MV-4-11 (cell line): ENCODE measurements at regions not wholly inside any gene's neighbourhood (a gene's known extent, or its start where the extent isn't known, plus 50 kb on each side); places are given as distances from the start of the nearest gene placed in this dataset.

Experiments used
- DNase-seq: peaks from one replicate; lab custom pipeline; 2025; lab: John Stamatoyannopoulos, UW

- no peak for DNase-seq
Measured at GRCh38 chr14:85359505-85359904, 170.4 kb upstream of the FLRT2 start.

- DNase-seq: no peak
Measured at GRCh38 chr14:85363358-85363757, 166.6 kb upstream of the FLRT2 start.

GRCh38 chr14:85366226-85366625, 163.7 kb upstream of the FLRT2 start:
- DNase-seq: no peak

GRCh38 chr14:85380881-85381280, 149.1 kb upstream of the FLRT2 start:
- DNase-seq: no peak

- no peak for DNase-seq
Measured at GRCh38 chr14:85382341-85382740, 147.6 kb upstream of the FLRT2 start.

GRCh38 chr14:85387181-85387580, 142.8 kb upstream of the FLRT2 start:
- no peak for DNase-seq

GRCh38 chr14:85390236-85390635, 139.7 kb upstream of the FLRT2 start:
- no peak for DNase-seq

GRCh38 chr14:85391455-85391854, 138.5 kb upstream of the FLRT2 start:
- DNase-seq: no peak

- DNase-seq: no peak
Measured at GRCh38 chr14:85391892-85392291, 138.1 kb upstream of the FLRT2 start.

- no peak for DNase-seq
Measured at GRCh38 chr14:85399186-85399585, 130.8 kb upstream of the FLRT2 start.

- no peak for DNase-seq
Measured at GRCh38 chr14:85400678-85401077, 129.3 kb upstream of the FLRT2 start.

GRCh38 chr14:85401384-85401783, 128.6 kb upstream of the FLRT2 start:
- DNase-seq: no peak

- no peak for DNase-seq
Measured at GRCh38 chr14:85402569-85403162, 127.3 kb upstream of the FLRT2 start.

- DNase-seq: no peak
Measured at GRCh38 chr14:85409481-85410210, 120.3 kb upstream of the FLRT2 start.

- DNase-seq: no peak
Measured at GRCh38 chr14:85412756-85413155, 117.2 kb upstream of the FLRT2 start.

- DNase-seq: peak; percentile 81
Measured at GRCh38 chr14:85413836-85414526, 116.0 kb upstream of the FLRT2 start.

- peak; percentile 57 for DNase-seq
Measured at GRCh38 chr14:85415015-85415712, 114.8 kb upstream of the FLRT2 start.

GRCh38 chr14:85416771-85417170, 113.2 kb upstream of the FLRT2 start:
- DNase-seq: peak; percentile 89

- no peak for DNase-seq
Measured at GRCh38 chr14:85417396-85417795, 112.5 kb upstream of the FLRT2 start.

GRCh38 chr14:85418721-85419120, 111.2 kb upstream of the FLRT2 start:
- DNase-seq: no peak

- no peak for DNase-seq
Measured at GRCh38 chr14:85420278-85420677, 109.7 kb upstream of the FLRT2 start.

- no peak for DNase-seq
Measured at GRCh38 chr14:85420707-85421106, 109.2 kb upstream of the FLRT2 start.
